Spleen (tissue), 7 donors: ENCODE measurements at regions not wholly inside any gene's neighbourhood (a gene's known extent, or its start where the extent isn't known, plus 50 kb on each side); places are given as distances from the start of the nearest gene placed in this dataset.

ENCODE experiments used
- POLR2A ChIP-seq, 3 donors: fragments of 450-650 bp; IDR thresholded peaks; one replicate each; pipeline ENCODE4 v1.5.1; 2017; ENCODE audit warnings: antibody characterized with exemption in 3 of 3, mild to moderate bottlenecking in 1 of 3
- POLR2AphosphoS5 ChIP-seq, 3 donors: sonication (generic); formaldehyde crosslinking; IDR thresholded peaks; one replicate each; pipeline ENCODE4 v1.5.1; 2017; ENCODE audit warnings: antibody characterized with exemption in 3 of 3
- TF ChIP-seq, protein P1 (sequence below), 11 experiments: fragments of 200-600 bp in 7 of 11; fragments of 450-650 bp in 4 of 11; sonication (generic) in 4 of 11; IDR thresholded peaks in 8 of 11; conservative IDR thresholded peaks in 3 of 11; 1 replicate in 7 of 11; 2 replicates in 4 of 11; pipeline versions ENCODE4 v1.4.0 to v1.8.0; 2016 to 2021; ENCODE audit warnings: antibody characterized with exemption in 11 of 11, inconsistent platforms in 4 of 11, mild to moderate bottlenecking in 1 of 11
- donor health status: DM: no; HTN: no; CAD: no; lungs with moderate emphysema.
- donor health status: DM: no; HTN: no; CAD: no.
- donor health status: DM: no; HTN: no; CAD: no.

- TF ChIP-seq, protein P1, sequence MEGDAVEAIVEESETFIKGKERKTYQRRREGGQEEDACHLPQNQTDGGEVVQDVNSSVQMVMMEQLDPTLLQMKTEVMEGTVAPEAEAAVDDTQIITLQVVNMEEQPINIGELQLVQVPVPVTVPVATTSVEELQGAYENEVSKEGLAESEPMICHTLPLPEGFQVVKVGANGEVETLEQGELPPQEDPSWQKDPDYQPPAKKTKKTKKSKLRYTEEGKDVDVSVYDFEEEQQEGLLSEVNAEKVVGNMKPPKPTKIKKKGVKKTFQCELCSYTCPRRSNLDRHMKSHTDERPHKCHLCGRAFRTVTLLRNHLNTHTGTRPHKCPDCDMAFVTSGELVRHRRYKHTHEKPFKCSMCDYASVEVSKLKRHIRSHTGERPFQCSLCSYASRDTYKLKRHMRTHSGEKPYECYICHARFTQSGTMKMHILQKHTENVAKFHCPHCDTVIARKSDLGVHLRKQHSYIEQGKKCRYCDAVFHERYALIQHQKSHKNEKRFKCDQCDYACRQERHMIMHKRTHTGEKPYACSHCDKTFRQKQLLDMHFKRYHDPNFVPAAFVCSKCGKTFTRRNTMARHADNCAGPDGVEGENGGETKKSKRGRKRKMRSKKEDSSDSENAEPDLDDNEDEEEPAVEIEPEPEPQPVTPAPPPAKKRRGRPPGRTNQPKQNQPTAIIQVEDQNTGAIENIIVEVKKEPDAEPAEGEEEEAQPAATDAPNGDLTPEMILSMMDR (IDR thresholded peaks at IDR 0.05 in 8 of 11, conservative IDR thresholded peaks at IDR 0.05 in 3 of 11), result no peak
- no peak for TF ChIP-seq POLR2A (IDR thresholded peaks at IDR 0.05)
- no peak for TF ChIP-seq POLR2AphosphoS5 (IDR thresholded peaks at IDR 0.05)
These were observed 205.4 kb downstream of the TPBG start for GRCh38 chr6:82569022-82569421.
